ENCODE measurements at regions not wholly inside any gene's neighbourhood (a gene's known extent, or its start where the extent isn't known, plus 50 kb on each side); places are given as distances from the start of the nearest gene placed in this dataset.
"Not testable (repeated sequence)": the region's sequence is repeated elsewhere in the genome, so short reads cannot be mapped to it uniquely, and the experiment has no call there.

DNA sequence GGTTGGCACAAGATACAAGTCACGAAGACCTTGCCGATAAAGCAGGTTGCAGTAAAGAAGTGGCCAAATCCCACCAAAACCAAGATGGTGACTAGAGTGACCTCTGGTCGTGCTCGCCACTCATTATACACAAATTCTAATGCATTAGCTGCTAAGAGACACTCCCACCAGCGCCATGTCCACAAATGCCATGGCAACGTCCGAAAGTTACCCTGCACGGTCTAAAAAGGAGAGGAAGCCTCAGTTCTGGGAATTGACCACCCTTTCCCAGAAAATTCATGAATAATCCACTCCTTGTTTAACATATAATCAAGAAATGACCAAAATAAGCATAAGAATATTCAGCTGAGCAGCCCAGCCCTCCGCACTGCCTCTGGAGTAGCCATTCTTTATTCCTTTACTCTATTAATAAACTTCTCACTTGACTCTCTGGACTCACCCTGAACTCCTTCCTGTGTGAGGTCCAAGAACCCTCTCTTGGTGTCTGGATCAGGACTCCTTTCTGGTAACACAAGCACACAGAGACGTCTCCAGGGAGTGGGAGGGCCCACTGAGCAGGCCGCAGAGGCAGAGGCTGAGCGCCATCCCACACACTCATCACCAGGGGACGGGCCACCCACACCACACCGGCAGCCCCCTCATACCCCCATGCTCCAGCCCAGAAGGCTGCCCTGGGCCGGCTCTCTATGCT lies 5431.8 kb upstream of the TPTE start:
- not testable (repeated sequence) for H3K4me1 Mint-ChIP-seq, H3K27me3 Mint-ChIP-seq, H3K4me3 Mint-ChIP-seq, H3K9me3 Mint-ChIP-seq, H3K27ac Mint-ChIP-seq, H3K36me3 Mint-ChIP-seq

DNA sequence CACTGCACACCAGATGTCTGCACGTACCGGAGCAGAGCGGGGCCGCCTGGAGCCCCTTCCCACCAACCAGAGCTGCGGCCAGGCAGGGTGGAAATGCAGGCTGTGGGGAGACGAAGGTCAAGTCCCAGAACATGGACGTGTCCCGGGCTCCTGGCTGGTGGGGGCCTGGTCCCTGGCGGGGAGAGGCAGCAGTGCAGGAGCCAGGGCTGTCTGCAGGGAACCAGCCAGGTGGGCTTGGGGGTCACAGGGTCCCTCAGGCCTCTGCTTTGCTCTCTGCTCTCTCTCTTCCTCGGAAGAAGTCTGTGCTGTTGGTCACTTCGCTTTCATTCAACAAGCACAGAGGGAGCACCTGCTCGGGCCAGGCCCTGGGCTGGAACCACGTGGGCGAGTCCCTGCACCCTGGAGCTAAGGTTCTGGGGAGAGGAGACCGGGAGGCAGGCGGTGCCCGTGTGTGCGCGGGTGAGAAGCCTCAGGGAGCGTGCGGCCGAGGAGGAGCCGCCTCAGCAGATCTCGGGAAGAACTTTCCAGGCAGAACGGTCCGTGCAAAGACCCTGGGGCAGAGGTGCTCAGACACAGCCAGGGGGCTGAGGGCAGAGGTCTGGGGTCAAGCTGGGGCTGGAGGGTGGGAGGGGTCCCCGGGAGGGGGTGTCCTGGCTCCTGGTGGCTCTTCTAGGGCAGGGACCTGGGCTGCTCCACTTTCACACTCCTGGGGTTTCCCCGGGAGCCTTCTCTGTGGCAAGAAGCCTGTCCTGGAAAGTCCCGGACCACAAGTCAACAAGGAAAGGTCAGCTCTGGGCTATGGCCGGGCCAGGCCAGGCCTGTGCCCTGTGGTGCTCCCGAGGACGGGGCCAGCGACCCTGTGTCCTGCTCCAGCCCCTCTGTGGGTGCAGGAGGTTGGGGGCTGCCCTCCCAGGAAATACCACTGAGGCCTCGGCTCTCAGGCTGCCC lies 5431.0 kb upstream of the TPTE start:
- not testable (repeated sequence) for H3K9me3 Mint-ChIP-seq, H3K27me3 Mint-ChIP-seq, H3K27ac Mint-ChIP-seq, H3K4me1 Mint-ChIP-seq, H3K4me3 Mint-ChIP-seq, H3K36me3 Mint-ChIP-seq

DNA sequence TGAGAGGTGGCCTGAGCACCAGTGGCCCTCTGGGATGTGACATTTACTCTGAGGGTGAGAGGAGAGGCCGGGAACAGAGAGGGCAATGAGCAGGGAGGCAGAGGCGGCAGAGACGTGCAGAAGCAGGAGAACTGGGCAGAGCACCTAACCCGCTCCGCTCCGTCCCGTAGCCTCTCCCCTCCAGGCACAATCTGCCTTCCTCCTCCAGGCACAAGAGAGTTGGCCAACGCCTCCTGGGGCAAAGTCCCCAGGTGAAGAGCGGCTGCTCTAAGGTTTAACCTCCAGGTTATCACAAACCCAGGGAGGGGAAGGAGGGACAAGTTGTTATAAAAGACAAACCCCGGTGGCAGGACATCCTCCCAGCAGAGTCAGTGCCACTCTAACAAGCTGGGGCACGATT lies 5430.1 kb upstream of the TPTE start:
- not testable (repeated sequence) for H3K4me1 Mint-ChIP-seq, H3K4me3 Mint-ChIP-seq, H3K27ac Mint-ChIP-seq, H3K27me3 Mint-ChIP-seq, H3K36me3 Mint-ChIP-seq, H3K9me3 Mint-ChIP-seq

DNA sequence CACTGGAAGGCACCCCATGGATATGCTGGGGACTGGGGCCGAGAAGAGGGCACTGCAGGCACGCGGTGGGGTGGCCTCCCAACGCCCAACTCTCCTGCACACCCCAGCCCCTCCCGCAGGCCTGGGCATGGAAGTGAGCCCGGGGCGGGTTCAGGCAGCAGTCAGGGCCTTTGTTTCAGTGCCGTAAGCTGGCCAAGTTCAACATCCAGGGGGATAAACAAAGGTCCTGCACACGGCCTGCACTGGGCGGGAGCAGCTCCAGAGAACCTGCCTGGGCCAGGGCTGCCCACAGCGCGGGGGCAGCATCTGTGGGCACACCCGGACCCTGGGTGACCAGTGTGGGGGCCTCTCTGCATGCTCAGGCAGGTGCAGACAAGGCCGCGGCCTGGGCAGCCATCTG lies 5425.8 kb upstream of the TPTE start:
- H3K4me1 Mint-ChIP-seq, H3K36me3 Mint-ChIP-seq, H3K9me3 Mint-ChIP-seq, H3K27me3 Mint-ChIP-seq, H3K27ac Mint-ChIP-seq, H3K4me3 Mint-ChIP-seq: not testable (repeated sequence)

DNA sequence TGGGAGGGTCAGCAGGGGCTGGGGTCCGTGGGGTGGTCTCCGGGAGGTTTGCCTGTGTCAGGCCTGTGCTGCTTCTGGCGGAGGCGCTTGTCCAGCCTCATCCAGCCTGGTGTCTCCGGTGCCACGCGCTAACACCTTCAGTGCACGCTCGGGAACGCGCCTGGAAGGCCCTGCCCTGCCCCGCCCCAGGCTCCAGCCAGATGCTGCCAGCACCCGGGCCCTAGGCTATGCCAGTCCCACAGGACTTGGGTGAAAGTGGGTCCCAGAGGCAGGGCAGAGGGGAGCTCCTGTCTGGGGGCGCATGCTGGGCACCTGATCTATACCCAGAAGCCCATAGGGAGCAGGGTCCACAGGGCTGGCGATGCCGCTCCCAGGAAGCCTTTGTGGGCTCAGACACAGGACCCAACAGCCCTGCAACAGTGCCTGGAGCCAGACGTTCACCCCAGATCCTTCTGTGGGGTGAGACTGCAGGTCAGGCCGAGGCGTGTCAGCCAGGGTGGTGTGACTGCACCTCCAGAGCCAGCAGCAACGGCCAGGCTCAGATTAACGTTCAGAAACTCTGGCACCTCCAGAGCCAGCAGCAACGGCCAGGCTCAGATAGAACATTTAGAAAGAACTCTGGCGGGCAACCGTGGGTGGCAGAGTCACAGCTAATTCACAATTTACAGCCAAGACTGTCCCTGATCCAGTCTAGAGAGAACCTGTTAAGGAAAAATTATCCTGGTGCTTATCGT lies 5423.2 kb upstream of the TPTE start:
- not testable (repeated sequence) for H3K4me3 Mint-ChIP-seq, H3K9me3 Mint-ChIP-seq, H3K4me1 Mint-ChIP-seq, H3K27me3 Mint-ChIP-seq, H3K36me3 Mint-ChIP-seq, H3K27ac Mint-ChIP-seq

DNA sequence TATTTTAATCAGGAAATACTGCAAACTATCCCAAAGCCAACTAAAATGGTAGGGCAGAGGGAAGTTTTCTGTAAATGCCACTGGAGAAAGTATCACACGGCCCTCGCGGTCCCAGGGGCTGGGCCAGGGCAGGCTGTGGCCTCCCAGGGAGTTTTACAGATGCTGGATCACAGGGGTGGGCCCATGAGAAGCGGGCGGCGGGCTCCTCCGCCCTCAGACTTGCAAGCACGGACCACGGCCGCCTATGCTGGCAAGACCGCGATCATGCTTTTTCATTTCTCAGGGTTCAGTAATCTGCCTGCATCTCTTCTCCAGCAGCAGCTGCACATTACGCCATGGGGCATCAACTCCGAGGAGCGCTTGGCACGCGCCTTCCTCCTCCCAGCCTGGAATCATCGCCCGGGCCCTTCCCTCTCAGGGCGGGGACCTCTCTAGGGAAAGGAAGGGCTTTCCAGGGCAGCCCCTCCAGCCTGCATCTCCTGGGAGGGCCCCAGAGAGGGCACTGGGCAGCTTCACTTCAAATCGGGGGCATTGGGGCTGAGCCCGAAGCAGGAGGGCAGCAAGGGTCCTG lies 5420.7 kb upstream of the TPTE start:
- not testable (repeated sequence) for H3K4me3 Mint-ChIP-seq, H3K36me3 Mint-ChIP-seq

DNA sequence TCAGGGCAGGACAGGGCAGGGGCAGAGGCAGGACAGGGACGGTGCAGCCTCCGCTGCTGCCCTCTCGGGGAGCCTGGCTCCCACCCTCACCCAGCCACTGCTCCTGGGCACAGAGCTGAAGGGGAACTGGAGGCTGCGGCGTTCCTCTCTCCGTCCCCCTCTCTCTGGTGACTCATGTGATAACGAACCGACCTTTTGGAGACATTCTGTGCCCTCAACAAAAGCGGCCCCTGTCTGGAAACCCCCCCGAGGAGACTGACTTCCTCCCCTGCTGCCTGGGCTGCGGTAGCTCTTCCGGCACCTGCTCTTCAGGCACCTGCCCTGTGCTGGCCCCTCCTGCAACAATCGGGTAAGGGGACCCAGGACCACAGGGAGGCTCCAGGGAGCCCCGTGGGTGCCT lies 5419.6 kb upstream of the TPTE start:
- H3K9me3 Mint-ChIP-seq, H3K36me3 Mint-ChIP-seq, H3K27me3 Mint-ChIP-seq: not testable (repeated sequence)
- H3K27ac Mint-ChIP-seq = peak overlapping the region; percentile 94
- peaks cover 12% of the 10 kb centered on the region for H3K4me1 Mint-ChIP-seq
- H3K4me3 Mint-ChIP-seq = peak overlapping the region; percentile 78

More for the DNA sequence above, 5420.7 kb upstream of the TPTE start:
- peaks cover 12% of the 10 kb centered on the region for H3K4me1 Mint-ChIP-seq
- H3K27ac Mint-ChIP-seq, H3K27me3 Mint-ChIP-seq, H3K9me3 Mint-ChIP-seq: not testable (repeated sequence)

DNA sequence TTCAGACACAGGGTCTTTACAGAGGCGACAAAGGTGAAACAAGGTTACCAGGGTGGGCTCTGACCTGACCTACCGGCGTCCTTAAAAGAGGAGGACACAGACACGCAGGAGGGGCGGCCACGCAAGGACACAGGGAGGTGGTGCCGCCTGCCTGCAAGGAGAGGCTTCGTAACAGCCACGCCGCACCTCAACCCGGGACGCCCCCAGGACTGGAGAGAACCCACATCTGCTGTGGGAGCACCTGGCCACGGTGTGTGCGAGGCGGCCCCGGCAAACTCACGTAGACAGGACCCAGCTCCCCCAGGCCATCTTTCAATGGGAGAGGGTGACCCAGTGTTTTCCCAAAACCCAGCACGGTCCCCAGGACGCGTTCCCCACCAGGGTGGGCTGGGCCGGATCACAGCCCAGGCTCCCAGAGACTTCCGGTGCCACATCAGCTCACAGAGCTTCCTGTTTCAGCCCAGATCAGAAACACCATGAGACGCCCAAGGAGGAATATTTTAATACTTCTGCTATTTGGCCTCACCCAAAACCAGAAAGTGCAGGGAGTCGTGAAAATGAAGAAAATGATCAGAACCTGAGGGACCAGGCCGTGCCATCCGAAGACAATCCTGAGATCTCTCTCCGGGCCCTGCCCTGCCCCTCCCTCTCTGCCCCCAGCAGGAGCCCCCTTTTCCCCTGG lies 5417.4 kb upstream of the TPTE start:
- peak overlapping the region; percentile 98 for H3K27ac Mint-ChIP-seq
- H3K36me3 Mint-ChIP-seq, H3K9me3 Mint-ChIP-seq, H3K27me3 Mint-ChIP-seq: not testable (repeated sequence)
- peak overlapping the region; percentile 85 for H3K4me3 Mint-ChIP-seq
- peaks cover 15% of the 10 kb centered on the region for H3K4me1 Mint-ChIP-seq

DNA sequence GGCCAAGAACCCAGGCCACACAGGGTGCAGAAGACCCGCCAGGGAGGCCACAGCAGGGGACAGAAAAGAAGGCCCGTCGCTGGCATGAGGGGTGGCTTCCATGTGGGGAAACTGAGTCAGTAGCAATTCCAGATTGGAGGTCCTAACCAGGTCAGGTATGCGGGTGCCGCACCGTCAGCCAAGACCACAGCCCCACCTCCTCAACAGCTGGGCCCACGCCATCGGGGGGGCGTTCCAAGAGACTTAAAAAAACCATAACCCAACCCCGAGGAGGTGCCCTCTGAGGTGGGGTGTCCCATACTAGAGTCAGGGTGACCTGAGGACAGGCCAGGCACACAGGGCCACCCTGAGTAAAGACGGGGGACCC lies 5416.8 kb upstream of the TPTE start:
- peaks cover 15% of the 10 kb centered on the region for H3K4me1 Mint-ChIP-seq
- not testable (repeated sequence) for H3K4me3 Mint-ChIP-seq, H3K27ac Mint-ChIP-seq, H3K27me3 Mint-ChIP-seq, H3K36me3 Mint-ChIP-seq, H3K9me3 Mint-ChIP-seq

DNA sequence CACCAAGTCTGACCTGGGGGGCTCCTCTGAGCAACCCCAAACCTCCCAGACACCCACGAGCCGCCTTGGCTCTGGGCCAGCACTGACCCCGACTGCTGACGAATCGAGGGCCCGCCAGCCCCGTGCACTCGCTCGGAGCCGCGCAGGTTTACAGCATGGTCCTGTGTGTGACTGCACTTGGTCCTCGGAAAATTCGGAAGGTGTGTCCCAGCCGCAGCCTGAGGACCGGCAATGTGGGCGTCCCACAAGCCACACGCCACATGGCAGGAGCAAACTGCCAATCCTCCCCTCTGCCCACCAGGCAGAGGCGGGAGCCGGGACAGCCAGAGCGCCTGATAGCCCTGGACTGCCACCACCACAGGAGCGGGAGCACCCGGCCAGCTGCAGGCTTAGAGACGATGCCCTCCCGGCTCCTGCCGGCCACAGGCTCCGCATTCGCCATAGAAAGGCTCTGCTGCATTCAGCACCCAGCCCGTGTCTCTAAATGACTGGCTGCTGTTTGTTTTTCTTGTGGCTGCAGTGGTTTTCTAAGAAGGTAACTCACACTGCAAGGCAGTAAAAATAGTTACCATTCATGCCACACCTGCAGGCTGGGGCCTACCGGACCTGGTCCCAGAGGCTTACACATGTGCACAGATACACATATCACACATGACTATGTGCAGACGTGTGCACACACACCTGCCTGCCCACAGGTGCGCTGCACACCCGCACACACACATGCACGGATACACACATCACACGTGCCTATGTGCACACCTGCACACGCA lies 5415.3 kb upstream of the TPTE start:
- H3K27ac Mint-ChIP-seq, H3K27me3 Mint-ChIP-seq, H3K4me3 Mint-ChIP-seq, H3K36me3 Mint-ChIP-seq, H3K9me3 Mint-ChIP-seq: not testable (repeated sequence)
- peaks cover 15% of the 10 kb centered on the region for H3K4me1 Mint-ChIP-seq

DNA sequence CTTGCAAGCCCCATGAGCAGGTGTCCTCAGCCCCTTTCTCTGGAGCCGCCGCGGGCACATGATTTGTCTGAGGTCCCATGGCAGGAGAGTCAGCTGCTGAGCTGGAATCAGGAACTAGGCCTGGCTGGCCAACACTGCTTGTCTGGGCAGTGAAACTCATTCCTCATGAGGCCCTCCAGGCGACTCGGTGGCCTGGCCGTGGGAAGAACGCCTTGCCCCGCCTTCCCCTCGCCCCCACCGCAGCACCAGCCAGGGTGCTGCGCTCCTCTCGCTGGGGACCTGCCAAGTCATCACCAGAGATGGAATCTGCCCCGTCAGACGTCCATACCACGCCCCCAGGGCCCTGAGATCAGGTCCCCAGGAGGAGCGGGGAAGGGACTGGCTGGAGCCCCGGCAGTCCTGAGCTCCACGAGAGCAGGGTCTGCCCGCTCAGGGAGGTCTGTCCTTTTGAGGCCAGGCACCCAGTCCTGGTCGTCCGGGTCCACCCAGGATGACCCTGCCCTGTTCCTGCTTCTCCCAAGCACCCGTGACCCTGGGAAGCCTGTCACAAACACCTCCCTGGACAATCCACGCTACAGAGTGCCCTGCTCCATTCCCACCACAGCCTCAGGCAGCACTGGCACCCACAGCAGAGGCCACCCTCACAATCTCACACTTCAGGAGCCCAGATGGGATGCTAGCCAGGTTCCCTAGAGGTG lies 5414.5 kb upstream of the TPTE start:
- H3K27me3 Mint-ChIP-seq, H3K9me3 Mint-ChIP-seq, H3K36me3 Mint-ChIP-seq, H3K4me3 Mint-ChIP-seq: not testable (repeated sequence)
- peaks cover 11% of the 10 kb centered on the region for H3K4me1 Mint-ChIP-seq
- H3K27ac Mint-ChIP-seq = peak overlapping the region; percentile 85

DNA sequence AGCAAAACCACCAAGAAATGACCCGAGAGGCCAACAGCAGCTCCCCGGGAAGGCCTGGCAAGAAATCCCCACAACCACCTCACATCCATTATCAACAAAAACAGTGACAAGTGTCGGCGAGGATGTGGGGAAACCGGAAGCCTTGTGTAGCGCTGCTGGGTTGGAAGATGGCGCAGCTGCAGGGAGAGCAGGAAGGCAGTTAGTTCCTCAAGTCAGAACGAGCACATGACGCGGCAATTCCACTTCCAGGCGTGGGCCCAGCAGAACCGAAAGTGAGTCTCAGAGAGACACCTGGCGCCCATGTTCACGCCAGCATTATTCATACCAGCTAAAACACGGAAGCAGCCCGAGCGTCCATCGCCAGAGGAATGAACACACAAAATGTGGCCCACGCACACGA lies 5413.7 kb upstream of the TPTE start:
- H3K27me3 Mint-ChIP-seq, H3K36me3 Mint-ChIP-seq, H3K27ac Mint-ChIP-seq, H3K4me3 Mint-ChIP-seq, H3K9me3 Mint-ChIP-seq: not testable (repeated sequence)
- H3K4me1 Mint-ChIP-seq = peaks cover 11% of the 10 kb centered on the region

DNA sequence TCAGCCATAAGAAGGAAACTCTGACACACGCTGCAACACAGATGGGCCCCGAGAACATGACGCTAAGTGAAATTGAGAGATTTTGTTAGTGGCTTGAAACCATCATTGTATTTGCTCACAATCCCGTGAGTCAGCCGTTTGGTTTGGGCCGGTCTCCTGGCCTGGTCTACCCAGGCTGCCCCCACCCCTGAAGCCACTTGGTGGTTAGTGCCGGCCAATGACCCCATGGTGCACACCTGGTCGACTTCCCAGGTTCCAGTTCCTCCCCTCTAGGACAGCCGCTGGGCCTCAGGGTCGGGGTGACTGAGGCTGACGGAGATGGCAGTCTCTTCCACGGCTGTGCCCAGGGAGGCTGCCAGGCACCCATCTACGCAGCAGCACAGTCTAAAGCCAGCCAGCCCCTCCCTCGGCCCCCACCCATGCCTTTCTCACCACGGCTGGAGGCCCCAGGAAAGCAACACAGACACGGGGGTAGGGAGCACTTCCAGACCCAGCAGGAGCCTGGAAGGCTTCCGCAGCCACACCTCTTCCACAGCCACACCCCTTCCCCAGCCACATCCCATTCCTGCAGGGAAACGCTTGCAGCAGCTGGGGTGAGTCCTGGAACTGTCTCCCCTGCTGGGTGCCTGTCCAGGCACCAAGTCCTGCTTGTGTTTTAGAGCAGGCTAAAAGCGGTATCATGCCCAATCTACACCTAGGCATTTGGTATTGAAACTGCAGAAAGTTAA lies 5413.2 kb upstream of the TPTE start:
- not testable (repeated sequence) for H3K27ac Mint-ChIP-seq, H3K27me3 Mint-ChIP-seq, H3K4me3 Mint-ChIP-seq, H3K36me3 Mint-ChIP-seq, H3K9me3 Mint-ChIP-seq
- H3K4me1 Mint-ChIP-seq = peaks cover 11% of the 10 kb centered on the region

DNA sequence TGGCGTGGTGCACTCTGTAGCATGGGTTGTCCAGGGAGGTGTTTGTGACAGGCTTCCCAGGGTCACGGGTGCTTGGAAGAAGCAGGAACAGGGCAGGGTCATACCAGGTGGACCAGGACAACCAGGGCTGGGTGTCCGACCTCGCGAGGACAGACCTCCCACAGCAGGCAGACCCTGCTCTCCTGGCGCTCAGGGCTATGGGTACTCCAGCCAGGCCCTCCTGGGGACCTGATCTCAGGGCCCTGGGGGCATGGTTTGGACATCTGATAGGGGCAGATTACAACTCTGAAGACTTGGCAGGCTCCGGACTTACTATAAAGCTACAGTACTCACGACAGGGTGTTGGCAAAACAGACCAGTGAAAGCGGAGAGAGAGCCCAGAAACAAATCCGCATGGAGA lies 5410.2 kb upstream of the TPTE start:
- not testable (repeated sequence) for H3K27me3 Mint-ChIP-seq, H3K36me3 Mint-ChIP-seq, H3K9me3 Mint-ChIP-seq, H3K4me1 Mint-ChIP-seq, H3K4me3 Mint-ChIP-seq, H3K27ac Mint-ChIP-seq
